HCT116 (cell line): ENCODE measurements at regions not wholly inside any gene's neighbourhood (a gene's known extent, or its start where the extent isn't known, plus 50 kb on each side); places are given as distances from the start of the nearest gene placed in this dataset.

Source experiments
- ATAC-seq: fragments of 200-7000 bp; cut with Tn5 transposase; 2 replicates; pipeline ENCODE4 v1.9.1; 2020; ENCODE audit warnings: mild to moderate bottlenecking, moderate library complexity
- BruUV-seq: library from RNA; stranded (reverse); fragments of 400-500 nt; replicated peaks from 2 replicates; lab custom pipeline; 2021; lab: Mats Ljungman, UMichigan
- CTCF ChIA-PET: fragments of 300-600 bp; sonication (Branson Sonifier 250); formaldehyde crosslinking; loops from one replicate; lab custom pipeline; 2021; ENCODE audit warnings: antibody characterized with exemption; lab: Charles Lee
- POLR2A ChIA-PET: fragments of 300-600, 350-600 bp; sonication (Branson Sonifier 250); formaldehyde crosslinking; loops from one replicate; lab custom pipeline; 2021; ENCODE audit warnings: antibody characterized with exemption; lab: Charles Lee
- RAD21 ChIA-PET, 2 experiments: fragments of 300-600 bp; sonication (Branson Sonifier 250); formaldehyde crosslinking; loops; one replicate each; lab custom pipeline; 2023; ENCODE audit warnings: low total read pairs in 2 of 2; ENCODE audit not compliant: uncharacterized antibody in 2 of 2, unreplicated experiment in 2 of 2, low non-redundant PET in 1 of 2; lab: Charles Lee
- DNase-seq: peaks from one replicate; pipeline ENCODE4 v3.0.0-alpha.2; 2010; ENCODE audit warnings: low read depth, low spot score
- H2AFZ ChIP-seq: fragments of 200-600 bp; shearing (Covaris generic), sonication (generic); 2 replicates; pipeline ENCODE4 v1.6.1; 2017; ENCODE audit warnings: low read depth, mixed run types, mixed read lengths, antibody characterized with exemption, low read length; ENCODE audit not compliant: poor library complexity, severe bottlenecking
- H3K27ac ChIP-seq: 2 replicates; pipeline ENCODE4 v1.5.1; 2012; ENCODE audit warnings: low read depth, low read length
- H3K27me3 ChIP-seq: fragments of 200-600 bp; sonication (generic); 2 replicates; pipeline ENCODE4 v1.6.1; 2016; ENCODE audit warnings: mixed run types, low read length, mixed read lengths; ENCODE audit not compliant: insufficient read depth
- H3K36me3 ChIP-seq, 2 experiments: fragments of 200-500 bp in 1 of 2; fragments of 200-600 bp in 1 of 2; sonication (Bioruptor generic) in 1 of 2; sonication (generic) in 1 of 2; 2 replicates each; pipeline versions ENCODE4 v1.5.1 to v1.6.1; 2014 to 2016; ENCODE audit warnings: low read length in 2 of 2, inconsistent platforms in 1 of 2, mixed read lengths in 1 of 2, mixed run types in 1 of 2; ENCODE audit not compliant: insufficient read depth in 2 of 2, control insufficient read depth in 1 of 2
- H3K4me1 ChIP-seq, 2 experiments: fragments of 200-600 bp in 1 of 2; sonication (generic) in 1 of 2; 2 replicates each; pipeline versions ENCODE4 v1.5.1 to v1.6.1; 2012 to 2017; ENCODE audit warnings: low read length in 2 of 2, inconsistent platforms in 1 of 2, mild to moderate bottlenecking in 1 of 2, mixed read lengths in 1 of 2, mixed run types in 1 of 2, moderate library complexity in 1 of 2; ENCODE audit not compliant: insufficient read depth in 2 of 2, control insufficient read depth in 1 of 2
- H3K4me2 ChIP-seq: fragments of 200-600 bp; sonication (generic); 2 replicates; pipeline ENCODE4 v1.6.1; 2017; ENCODE audit warnings: mixed run types, low read length, mixed read lengths
- H3K4me3 ChIP-seq, 2 experiments: fragments of 200-600 bp in 1 of 2; sonication (generic) in 1 of 2; replicated peaks in 1 of 2; 2 replicates each; pipeline ENCODE4 v1.5.1; 2011 to 2016; ENCODE audit warnings: low read length in 2 of 2, control low read depth in 1 of 2, low read depth in 1 of 2, mild to moderate bottlenecking in 1 of 2, mixed read lengths in 1 of 2, mixed run types in 1 of 2
- H3K79me2 ChIP-seq: fragments of 200-600 bp; sonication (generic); 2 replicates; pipeline ENCODE4 v1.6.1; 2017; ENCODE audit warnings: mild to moderate bottlenecking, mixed run types, low read length, moderate library complexity, mixed read lengths; ENCODE audit not compliant: insufficient read depth
- H3K9ac ChIP-seq: fragments of 200-600 bp; sonication (generic); 2 replicates; pipeline ENCODE4 v1.6.1; 2016; ENCODE audit warnings: low read length, mixed read lengths
- H3K9me2 ChIP-seq: fragments of 200-600 bp; sonication (generic), shearing (Covaris generic); 2 replicates; pipeline ENCODE4 v1.6.1; 2017; ENCODE audit warnings: mixed run types, mild to moderate bottlenecking, moderate library complexity; ENCODE audit not compliant: insufficient read depth
- H3K9me3 ChIP-seq, 2 experiments: fragments of 200-500 bp in 1 of 2; fragments of 200-600 bp in 1 of 2; sonication (Bioruptor generic) in 1 of 2; sonication (generic) in 1 of 2; 2 replicates each; pipeline ENCODE4 v1.6.1; 2014 to 2017; ENCODE audit warnings: low read length in 2 of 2, mixed read lengths in 2 of 2, inconsistent platforms in 1 of 2, low read depth in 1 of 2, mild to moderate bottlenecking in 1 of 2, mixed run types in 1 of 2, moderate library complexity in 1 of 2; ENCODE audit not compliant: control insufficient read depth in 1 of 2, insufficient read depth in 1 of 2
- H4K20me1 ChIP-seq: fragments of 200-600 bp; sonication (generic), shearing (Covaris generic); 2 replicates; pipeline ENCODE4 v1.6.1; 2017; ENCODE audit warnings: mixed run types, mild to moderate bottlenecking, moderate library complexity; ENCODE audit not compliant: insufficient read depth
- ATF3 ChIP-seq: IDR thresholded peaks from 2 replicates; pipeline ENCODE4 v1.6.1; 2012
- CBX3 ChIP-seq: IDR thresholded peaks from 2 replicates; pipeline ENCODE4 v1.6.1; 2012; ENCODE audit warnings: low read depth
- CEBPB ChIP-seq: IDR thresholded peaks from 2 replicates; pipeline ENCODE4 v1.6.1; 2012; ENCODE audit warnings: low read depth
- CTCF ChIP-seq, 3 experiments: fragments of 200-600 bp in 1 of 3; sonication (generic) in 1 of 3; IDR thresholded peaks in 2 of 3; conservative IDR thresholded peaks in 1 of 3; 2 replicates each; pipeline ENCODE4 v1.5.1; 2012 to 2017; ENCODE audit warnings: low read depth in 2 of 3, low read length in 2 of 3, antibody characterized with exemption in 1 of 3, borderline replicate concordance in 1 of 3, control low read depth in 1 of 3, mild to moderate bottlenecking in 1 of 3, mixed read lengths in 1 of 3, mixed run types in 1 of 3, moderate library complexity in 1 of 3; ENCODE audit not compliant: insufficient read depth in 1 of 3
- ELF1 ChIP-seq: IDR thresholded peaks from 2 replicates; pipeline ENCODE4 v1.6.1; 2012; ENCODE audit warnings: low read depth, borderline replicate concordance
- EZH2 ChIP-seq: fragments of 200-600 bp; sonication (generic); IDR thresholded peaks from 2 replicates; pipeline ENCODE4 v1.6.1; 2017; ENCODE audit warnings: antibody characterized with exemption, mixed run types
- EZH2phosphoT487 ChIP-seq: fragments of 200-600 bp; IDR thresholded peaks from 2 replicates; pipeline ENCODE4 v1.6.1; 2018; ENCODE audit warnings: antibody characterized with exemption, borderline replicate concordance
- FOSL1 ChIP-seq: IDR thresholded peaks from 2 replicates; pipeline ENCODE4 v1.6.1; 2012; ENCODE audit warnings: low read depth
- JUND ChIP-seq: IDR thresholded peaks from 2 replicates; pipeline ENCODE4 v1.6.1; 2012
- POLR2A ChIP-seq: IDR thresholded peaks from 2 replicates; pipeline ENCODE4 v1.7.0; 2011; ENCODE audit warnings: borderline replicate concordance; ENCODE audit not compliant: insufficient read depth, insufficient read length; ENCODE audit errors: extremely low read depth
- POLR2AphosphoS5 ChIP-seq: IDR thresholded peaks from 2 replicates; pipeline ENCODE4 v1.6.1; 2011; ENCODE audit warnings: mild to moderate bottlenecking, low read depth, low read length, moderate library complexity
- REST ChIP-seq: IDR thresholded peaks from 2 replicates; pipeline ENCODE4 v1.6.1; 2012; ENCODE audit warnings: low read depth
- SP1 ChIP-seq: IDR thresholded peaks from 2 replicates; pipeline ENCODE4 v1.6.1; 2012; ENCODE audit warnings: low read depth
- SRF ChIP-seq: IDR thresholded peaks from 2 replicates; pipeline ENCODE4 v1.6.1; 2012; ENCODE audit warnings: low read depth
- TCF7L2 ChIP-seq: IDR thresholded peaks from 2 replicates; pipeline ENCODE4 v1.7.0; 2011; ENCODE audit warnings: borderline replicate concordance, inconsistent platforms; ENCODE audit not compliant: insufficient read depth, insufficient read length; ENCODE audit errors: extremely low read depth
- YY1 ChIP-seq: IDR thresholded peaks from 2 replicates; pipeline ENCODE4 v1.6.1; 2011; ENCODE audit warnings: low read length, low read depth, moderate library complexity, mild to moderate bottlenecking; ENCODE audit not compliant: insufficient replicate concordance; ENCODE audit errors: extremely low read depth
- ZBTB33 ChIP-seq: IDR thresholded peaks from 2 replicates; pipeline ENCODE4 v1.6.1; 2011; ENCODE audit warnings: mild to moderate bottlenecking, low read length, moderate library complexity; ENCODE audit not compliant: insufficient replicate concordance; ENCODE audit errors: extremely low read depth
- ZFX ChIP-seq: fragments of 450-650 bp; IDR thresholded peaks from 2 replicates; pipeline ENCODE4 v1.6.1; 2017
- ZNF274 ChIP-seq: fragments of 200-500 bp; sonication (Bioruptor generic); IDR thresholded peaks from 2 replicates; pipeline ENCODE4 v1.6.1; 2014; ENCODE audit warnings: mild to moderate bottlenecking, low read depth, low read length, inconsistent platforms
- intact Hi-C: fragments of 100-400 bp; cut with micrococcal nuclease; formaldehyde crosslinking; loops from 2 replicates; pipeline ENCODE4 v1.10.0; 2022

- Histone ChIP-seq H3K9me3 (no peaks in the 10 kb centered on the region), H3K27ac (no peak overlapping the region), H3K4me3 (no peak overlapping the region), H3K4me1 (no peaks in the 10 kb centered on the region), H3K27me3 (no peaks in the 10 kb centered on the region), H3K4me2 (no peak overlapping the region), H3K9me2 (no peaks in the 10 kb centered on the region), H3K36me3 (no peaks in the 10 kb centered on the region), H4K20me1 (no peaks in the 10 kb centered on the region), H3K9ac (no peak overlapping the region), H2AFZ (no peak overlapping the region), H3K79me2 (no peaks in the 10 kb centered on the region)
- no peak for TF ChIP-seq POLR2A
- no peak for TF ChIP-seq EZH2
- no peak for TF ChIP-seq POLR2AphosphoS5
- TF ChIP-seq CTCF (IDR thresholded peaks at IDR 0.05 in 2 of 3, conservative IDR thresholded peaks at IDR 0.05 in 1 of 3; ENCODE audit: borderline replicate concordance in 1 of 3, insufficient read depth in 1 of 3, low read depth in 2 of 3, low read length in 2 of 3), result no peak
- no peak for TF ChIP-seq EZH2phosphoT487
- no peak for TF ChIP-seq ZBTB33
- no peak for TF ChIP-seq YY1
- TF ChIP-seq CEBPB, result no peak
- TF ChIP-seq SRF, result no peak
- TF ChIP-seq ATF3, result no peak
- TF ChIP-seq FOSL1, result no peak
- TF ChIP-seq REST, result no peak
- no peak for TF ChIP-seq ELF1
- TF ChIP-seq ZNF274, result no peak
- TF ChIP-seq ZFX, result no peak
- TF ChIP-seq JUND, result no peak
- TF ChIP-seq TCF7L2, result no peak
- TF ChIP-seq SP1, result no peak
- no peak for TF ChIP-seq CBX3
- DNase-seq, result no peak
- RAD21 ChIA-PET, result no interaction called here
- no TSS peak for BruUV-seq
- POLR2A ChIA-PET, result no interaction called here
- no peak for ATAC-seq
- intact Hi-C loops, result no loop called here
- CTCF ChIA-PET, result no interaction called here
Observed at GRCh38 chr10:58014436-58014835, 253.3 kb downstream of the IPMK start.
